Naive B cell (primary cell): ENCODE measurements at regions not wholly inside any gene's neighbourhood (a gene's known extent, or its start where the extent isn't known, plus 50 kb on each side); places are given as distances from the start of the nearest gene placed in this dataset.
"Not testable (repeated sequence)": the region's sequence is repeated elsewhere in the genome, so short reads cannot be mapped to it uniquely, and the experiment has no call there.

Experiments
- ATAC-seq, 2 donors: fragments of 150-1000 bp; cut with Tn5 transposase; 2 replicates each; pipeline ENCODE4 v1.10.0; 2021; ENCODE audit warnings: low read depth in 2 of 2, mild to moderate bottlenecking in 2 of 2, moderate library complexity in 2 of 2
- DNase-seq: peaks from one replicate; pipeline ENCODE4 v3.0.0; 2022
- H3K27ac Mint-ChIP-seq, 6 donors: one replicate each; pipeline ENCODE4 v1.8.0; 2020 to 2022; ENCODE audit warnings: mild to moderate bottlenecking in 6 of 6, mixed read lengths in 6 of 6, moderate library complexity in 5 of 6, inconsistent platforms in 2 of 6
- H3K27me3 Mint-ChIP-seq, 3 donors: one replicate each; pipeline ENCODE4 v1.8.0; 2021 to 2022; ENCODE audit warnings: mixed read lengths in 3 of 3, mild to moderate bottlenecking in 1 of 3
- H3K36me3 Mint-ChIP-seq, 2 donors: one replicate each; pipeline ENCODE4 v1.8.0; 2020 to 2022; ENCODE audit warnings: mixed read lengths in 2 of 2, inconsistent platforms in 1 of 2, mild to moderate bottlenecking in 1 of 2
- H3K4me1 Mint-ChIP-seq, 3 donors: one replicate each; pipeline ENCODE4 v1.8.0; 2020 to 2022; ENCODE audit warnings: mixed read lengths in 3 of 3, inconsistent platforms in 1 of 3, mild to moderate bottlenecking in 1 of 3, moderate library complexity in 1 of 3
- H3K4me3 Mint-ChIP-seq, 8 donors: one replicate each; pipeline ENCODE4 v1.8.0; 2020 to 2022; ENCODE audit warnings: mild to moderate bottlenecking in 8 of 8, mixed read lengths in 8 of 8, moderate library complexity in 8 of 8, inconsistent platforms in 2 of 8
- H3K9me3 Mint-ChIP-seq, 7 donors: one replicate each; pipeline ENCODE4 v1.8.0; 2020 to 2022; ENCODE audit warnings: mixed read lengths in 7 of 7, mild to moderate bottlenecking in 5 of 7, inconsistent platforms in 2 of 7, moderate library complexity in 1 of 7

GRCh38 chr5:14025569-14026286, 81.2 kb upstream of the DNAH5 start:
- peaks cover 0 to 15% (median 2%) of the 10 kb centered on the region in 7 donors for H3K9me3 Mint-ChIP-seq
- no peak overlapping the region for H3K4me3 Mint-ChIP-seq
- no peaks in the 10 kb centered on the region for H3K36me3 Mint-ChIP-seq
- H3K27me3 Mint-ChIP-seq = peaks cover 21 to 44% (median 37%) of the 10 kb centered on the region in 3 donors
- no peak for DNase-seq
- ATAC-seq = no peak
- H3K27ac Mint-ChIP-seq = no peak overlapping the region
- H3K4me1 Mint-ChIP-seq = no peaks in the 10 kb centered on the region

- Mint-ChIP-seq H3K4me3 (no peak overlapping the region), H3K4me1 (no peaks in the 10 kb centered on the region), H3K36me3 (no peaks in the 10 kb centered on the region), H3K27me3 (peaks cover 16 to 47% (median 39%) of the 10 kb centered on the region in 3 donors), H3K9me3 (peaks cover 0 to 5% (median 3%) of the 10 kb centered on the region in 7 donors), H3K27ac (no peak overlapping the region)
- ATAC-seq (no peak), DNase-seq (no peak)
Observed at GRCh38 chr5:14022971-14023370, 78.5 kb upstream of the DNAH5 start.

- not testable (repeated sequence) for H3K36me3 Mint-ChIP-seq, DNase-seq, H3K4me3 Mint-ChIP-seq, H3K4me1 Mint-ChIP-seq, H3K27ac Mint-ChIP-seq, H3K9me3 Mint-ChIP-seq, ATAC-seq
- peaks cover 27 to 38% (median 35%) of the 10 kb centered on the region in 3 donors for H3K27me3 Mint-ChIP-seq
Observed at GRCh38 chr5:14020944-14021343, 76.5 kb upstream of the DNAH5 start.

GRCh38 chr5:14019768-14020290, 75.3 kb upstream of the DNAH5 start:
- no peak overlapping the region for H3K4me3 Mint-ChIP-seq
- H3K27ac Mint-ChIP-seq = no peak overlapping the region
- DNase-seq (no peak), ATAC-seq (no peak)
- peaks cover 0 to 5% (median 0%) of the 10 kb centered on the region in 7 donors for H3K9me3 Mint-ChIP-seq
- H3K27me3 Mint-ChIP-seq = peaks cover 29 to 41% (median 37%) of the 10 kb centered on the region in 3 donors
- H3K36me3 Mint-ChIP-seq = no peaks in the 10 kb centered on the region
- no peaks in the 10 kb centered on the region for H3K4me1 Mint-ChIP-seq

- no peaks in the 10 kb centered on the region for H3K4me1 Mint-ChIP-seq
- ATAC-seq = no peak
- H3K27ac Mint-ChIP-seq = no peak overlapping the region
- H3K36me3 Mint-ChIP-seq = no peaks in the 10 kb centered on the region
- no peak for DNase-seq
- H3K27me3 Mint-ChIP-seq = peaks cover 29 to 42% (median 33%) of the 10 kb centered on the region in 3 donors
- H3K9me3 Mint-ChIP-seq = peaks cover 0 to 4% (median 0%) of the 10 kb centered on the region in 7 donors
- no peak overlapping the region for H3K4me3 Mint-ChIP-seq
Observed at GRCh38 chr5:14017904-14018303, 73.4 kb upstream of the DNAH5 start.

- no peak overlapping the region for H3K27ac Mint-ChIP-seq
Observed at GRCh38 chr5:14016549-14016948, 72.1 kb upstream of the DNAH5 start.

GRCh38 chr5:14011089-14012020, 66.9 kb upstream of the DNAH5 start:
- Mint-ChIP-seq H3K27ac (peak overlapping the region in 4 of 6 donors; percentile 4 to 89 (median 57)), H3K27me3 (peaks cover 33 to 48% (median 37%) of the 10 kb centered on the region in 3 donors), H3K9me3 (no peaks in the 10 kb centered on the region), H3K4me1 (peaks cover 0 to 11% (median 6%) of the 10 kb centered on the region in 3 donors), H3K4me3 (peak overlapping the region; percentile 85 to 98 (median 95)), H3K36me3 (no peaks in the 10 kb centered on the region)
- ATAC-seq (peak; percentile 85), DNase-seq (peak; percentile 66)

More at GRCh38 chr5:14016549-14016948, 72.1 kb upstream of the DNAH5 start:
- Mint-ChIP-seq H3K4me1 (peaks cover 0 to 5% (median 0%) of the 10 kb centered on the region in 3 donors), H3K27me3 (peaks cover 25 to 46% (median 30%) of the 10 kb centered on the region in 3 donors), H3K9me3 (peaks cover 0 to 4% (median 0%) of the 10 kb centered on the region in 7 donors), H3K4me3 (peak overlapping the region in 1 of 8 donors; percentile 3), H3K36me3 (no peaks in the 10 kb centered on the region)
- DNase-seq (no peak), ATAC-seq (no peak)

GRCh38 chr5:14009575-14009974, 65.1 kb upstream of the DNAH5 start:
- Mint-ChIP-seq H3K27ac (no peak overlapping the region), H3K27me3 (peaks cover 36 to 51% (median 43%) of the 10 kb centered on the region in 3 donors), H3K36me3 (no peaks in the 10 kb centered on the region), H3K9me3 (no peaks in the 10 kb centered on the region), H3K4me3 (peak overlapping the region in 1 of 8 donors; percentile 31), H3K4me1 (peaks cover 0 to 11% (median 6%) of the 10 kb centered on the region in 3 donors)
- no peak for DNase-seq
- no peak for ATAC-seq

- peaks cover 0 to 11% (median 6%) of the 10 kb centered on the region in 3 donors for H3K4me1 Mint-ChIP-seq
- no peaks in the 10 kb centered on the region for H3K36me3 Mint-ChIP-seq
- peak overlapping the region in 1 of 8 donors; percentile 33 for H3K4me3 Mint-ChIP-seq
- DNase-seq = no peak
- ATAC-seq = no peak
- H3K9me3 Mint-ChIP-seq = no peaks in the 10 kb centered on the region
- H3K27ac Mint-ChIP-seq = peak overlapping the region in 2 of 6 donors; percentile 11 to 65
- peaks cover 29 to 47% (median 36%) of the 10 kb centered on the region in 3 donors for H3K27me3 Mint-ChIP-seq
Observed at GRCh38 chr5:14008819-14009311, 64.4 kb upstream of the DNAH5 start.

- H3K27ac Mint-ChIP-seq = peak overlapping the region in 1 of 6 donors; percentile 53
- peaks cover 28 to 39% (median 36%) of the 10 kb centered on the region in 3 donors for H3K27me3 Mint-ChIP-seq
- H3K9me3 Mint-ChIP-seq = peaks cover 0 to 2% (median 0%) of the 10 kb centered on the region in 7 donors
- no peak overlapping the region for H3K4me3 Mint-ChIP-seq
- DNase-seq (no peak), ATAC-seq (no peak)
- H3K36me3 Mint-ChIP-seq = no peaks in the 10 kb centered on the region
- peaks cover 0 to 9% (median 6%) of the 10 kb centered on the region in 3 donors for H3K4me1 Mint-ChIP-seq
Observed at GRCh38 chr5:14006823-14007520, 62.5 kb upstream of the DNAH5 start.

- H3K27ac Mint-ChIP-seq = no peak overlapping the region
- peaks cover 0 to 4% (median 0%) of the 10 kb centered on the region in 7 donors for H3K9me3 Mint-ChIP-seq
- no peak for ATAC-seq
- H3K27me3 Mint-ChIP-seq = peaks cover 22 to 50% (median 50%) of the 10 kb centered on the region in 3 donors
- DNase-seq = no peak
- no peaks in the 10 kb centered on the region for H3K36me3 Mint-ChIP-seq
- no peak overlapping the region for H3K4me3 Mint-ChIP-seq
- H3K4me1 Mint-ChIP-seq = no peaks in the 10 kb centered on the region
Observed at GRCh38 chr5:14004598-14005394, 60.3 kb upstream of the DNAH5 start.

- Mint-ChIP-seq H3K36me3 (no peaks in the 10 kb centered on the region), H3K9me3 (peaks cover 0 to 4% (median 0%) of the 10 kb centered on the region in 7 donors), H3K27me3 (peaks cover 15 to 59% (median 44%) of the 10 kb centered on the region in 3 donors), H3K4me1 (no peaks in the 10 kb centered on the region), H3K4me3 (no peak overlapping the region), H3K27ac (peak overlapping the region in 2 of 6 donors; percentile 7 to 65)
- ATAC-seq (no peak), DNase-seq (no peak)
Observed at GRCh38 chr5:14003936-14004335, 59.4 kb upstream of the DNAH5 start.
